ENCODE measurements at regions not wholly inside any gene's neighbourhood (a gene's known extent, or its start where the extent isn't known, plus 50 kb on each side); places are given as distances from the start of the nearest gene placed in this dataset.

DNA sequence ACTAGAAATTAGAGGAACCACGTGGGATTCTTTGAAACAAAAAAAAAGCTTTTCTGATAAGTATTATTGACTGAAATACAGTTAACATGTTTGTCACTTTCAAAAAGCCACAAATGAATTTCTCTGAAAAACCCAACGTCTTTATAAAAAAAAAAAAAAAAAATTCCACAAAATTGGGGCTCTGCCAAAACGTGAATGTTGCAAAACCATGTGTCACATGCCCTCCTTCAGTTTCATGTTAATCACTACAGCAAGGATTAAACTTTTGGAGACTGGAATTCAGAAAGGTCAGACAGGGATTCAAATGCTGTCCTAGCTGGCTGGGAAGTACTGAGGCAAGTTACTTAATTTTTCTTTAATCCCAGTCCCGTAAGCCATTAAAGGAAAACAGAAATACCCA lies 278.0 kb upstream of the KLF14 start:
- no peak for DNase-seq
- intact Hi-C loops (cut with DNase I; ENCODE audit: low total_unique reads): no loop called here

DNA sequence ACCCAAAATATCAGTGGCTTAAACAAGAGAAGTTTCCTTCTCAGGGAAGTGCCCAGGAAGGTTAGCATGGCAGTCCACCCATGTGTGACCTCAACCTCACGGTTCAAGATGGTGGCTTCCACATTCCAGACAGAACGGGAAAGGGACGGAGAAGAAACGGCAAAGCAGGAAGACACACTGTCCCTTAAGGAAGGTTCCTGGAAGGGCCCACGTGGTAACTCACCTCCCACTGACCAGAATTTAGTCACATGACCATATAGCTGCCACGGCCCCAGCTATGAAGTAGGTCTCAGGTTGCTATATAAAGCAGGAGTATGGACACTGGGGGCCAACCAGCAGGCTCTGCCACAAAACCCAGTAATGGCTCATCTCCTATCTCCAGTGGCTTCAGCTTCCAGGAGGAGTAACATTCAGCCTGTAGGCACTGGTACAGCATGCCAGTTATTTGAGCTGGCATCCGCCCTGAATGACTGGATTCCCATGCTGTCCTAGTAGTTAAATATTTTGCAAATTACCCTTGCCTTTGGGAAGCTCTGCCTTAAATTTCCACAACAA lies 278.5 kb upstream of the KLF14 start:
- WGBS, 2 donors: 76 to 89% methylated on average over 7 of the region's 7 CpGs
- intact Hi-C loops (cut with DNase I; ENCODE audit: low total_unique reads): no loop called here
- H3K4me1 ChIP-seq: peaks cover 45% of the 10 kb centered on the region

More for the DNA sequence above, 278.0 kb upstream of the KLF14 start:
- Histone ChIP-seq H3K27ac (peak overlapping the region; percentile 41 to 81), H3K4me3 (no peak overlapping the region), H3K9me3 (no peaks in the 10 kb centered on the region), H3K36me3 (ENCODE audit: low read depth, missing control alignments) (no peaks in the 10 kb centered on the region), H3K27me3 (no peaks in the 10 kb centered on the region), H3K4me1 (peaks cover 50% of the 10 kb centered on the region)
- WGBS, 2 donors: 20 to 40% methylated on average over 4 of the region's 4 CpGs
- TF ChIP-seq POLR2A (IDR thresholded peaks at IDR 0.05): no peak
- TF ChIP-seq, protein P1, sequence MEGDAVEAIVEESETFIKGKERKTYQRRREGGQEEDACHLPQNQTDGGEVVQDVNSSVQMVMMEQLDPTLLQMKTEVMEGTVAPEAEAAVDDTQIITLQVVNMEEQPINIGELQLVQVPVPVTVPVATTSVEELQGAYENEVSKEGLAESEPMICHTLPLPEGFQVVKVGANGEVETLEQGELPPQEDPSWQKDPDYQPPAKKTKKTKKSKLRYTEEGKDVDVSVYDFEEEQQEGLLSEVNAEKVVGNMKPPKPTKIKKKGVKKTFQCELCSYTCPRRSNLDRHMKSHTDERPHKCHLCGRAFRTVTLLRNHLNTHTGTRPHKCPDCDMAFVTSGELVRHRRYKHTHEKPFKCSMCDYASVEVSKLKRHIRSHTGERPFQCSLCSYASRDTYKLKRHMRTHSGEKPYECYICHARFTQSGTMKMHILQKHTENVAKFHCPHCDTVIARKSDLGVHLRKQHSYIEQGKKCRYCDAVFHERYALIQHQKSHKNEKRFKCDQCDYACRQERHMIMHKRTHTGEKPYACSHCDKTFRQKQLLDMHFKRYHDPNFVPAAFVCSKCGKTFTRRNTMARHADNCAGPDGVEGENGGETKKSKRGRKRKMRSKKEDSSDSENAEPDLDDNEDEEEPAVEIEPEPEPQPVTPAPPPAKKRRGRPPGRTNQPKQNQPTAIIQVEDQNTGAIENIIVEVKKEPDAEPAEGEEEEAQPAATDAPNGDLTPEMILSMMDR (IDR thresholded peaks at IDR 0.05): no peak

DNA sequence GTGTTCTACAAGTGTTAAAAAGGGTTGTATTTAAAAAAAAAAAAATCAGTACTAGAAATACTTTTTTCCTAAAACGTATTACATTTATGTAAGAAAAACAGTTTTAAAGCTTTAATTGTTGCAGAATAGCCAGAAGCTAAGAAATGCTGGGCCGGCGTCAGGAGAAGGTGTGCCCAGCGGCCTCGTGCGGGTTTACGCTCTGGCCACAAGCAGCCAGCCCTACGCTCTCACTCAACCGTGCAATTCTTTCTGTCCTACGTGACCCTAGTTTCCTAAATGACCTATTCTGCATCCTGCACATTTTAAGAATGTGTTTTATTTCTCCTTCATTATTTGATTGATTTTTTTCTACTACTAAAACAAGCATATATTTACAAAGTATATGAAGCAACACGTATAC lies 279.7 kb upstream of the KLF14 start:
- DNase-seq: no peak
- 79 to 80% methylated on average over 11 of the region's 11 CpGs for WGBS, 2 donors
- H3K4me1 ChIP-seq: peaks cover 45% of the 10 kb centered on the region
- no peaks in the 10 kb centered on the region for H3K27me3 ChIP-seq
- H3K9me3 ChIP-seq: no peaks in the 10 kb centered on the region
- H3K36me3 ChIP-seq (ENCODE audit: low read depth, missing control alignments): no peaks in the 10 kb centered on the region
- H3K27ac ChIP-seq: peak overlapping the region in 1 of 2 donors; percentile 44
- intact Hi-C loops (cut with DNase I; ENCODE audit: low total_unique reads): no loop called here
- TF ChIP-seq, protein P1 (IDR thresholded peaks at IDR 0.05): no peak
- TF ChIP-seq POLR2A (IDR thresholded peaks at IDR 0.05): no peak
- H3K4me3 ChIP-seq: no peak overlapping the region

More for the DNA sequence above, 278.5 kb upstream of the KLF14 start:
- no peak for TF ChIP-seq POLR2A (IDR thresholded peaks at IDR 0.05)
- TF ChIP-seq, protein P1 (IDR thresholded peaks at IDR 0.05): no peak
- Histone ChIP-seq H3K27me3 (no peaks in the 10 kb centered on the region), H3K27ac (peak overlapping the region; percentile 41 to 81), H3K9me3 (no peaks in the 10 kb centered on the region), H3K4me3 (no peak overlapping the region), H3K36me3 (ENCODE audit: low read depth, missing control alignments) (no peaks in the 10 kb centered on the region)
- no peak for DNase-seq

DNA sequence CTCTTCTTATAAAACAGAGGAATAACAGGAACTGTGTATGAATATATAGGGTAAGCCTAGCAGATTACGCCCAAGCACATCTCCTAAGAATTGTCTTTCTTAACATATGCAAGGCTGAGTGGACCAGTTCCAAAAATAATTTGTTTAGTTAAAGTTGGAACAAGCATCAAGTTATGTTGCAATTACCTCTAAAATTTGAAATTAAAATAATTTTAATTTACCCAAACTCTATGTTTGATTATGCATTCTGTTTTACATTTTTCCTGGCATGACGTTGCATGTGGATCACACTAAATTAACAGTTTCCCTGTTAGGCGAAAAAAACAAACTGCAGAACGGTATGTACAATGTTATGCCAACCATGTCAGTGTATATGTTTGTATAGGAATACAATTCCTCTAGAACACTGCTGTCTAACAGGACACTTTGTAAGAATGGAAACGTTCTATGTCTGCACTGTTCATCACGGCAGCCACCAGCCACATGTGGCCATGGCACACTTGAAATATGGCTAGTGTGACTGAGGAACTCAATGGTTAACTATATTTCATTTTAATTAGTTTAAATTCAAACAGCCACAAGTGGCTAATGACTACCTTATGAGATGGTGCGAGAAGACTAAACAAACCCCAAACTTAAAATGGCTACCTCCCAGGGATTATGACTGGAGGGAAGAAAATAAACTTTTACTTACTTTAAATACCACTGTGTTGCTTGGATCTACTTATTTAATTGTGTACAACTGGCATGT lies 281.1 kb upstream of the KLF14 start:
- Histone ChIP-seq H3K9me3 (no peaks in the 10 kb centered on the region), H3K27me3 (no peaks in the 10 kb centered on the region), H3K4me1 (peaks cover 37% of the 10 kb centered on the region), H3K36me3 (ENCODE audit: low read depth, missing control alignments) (no peaks in the 10 kb centered on the region), H3K4me3 (no peak overlapping the region), H3K27ac (no peak overlapping the region)
- intact Hi-C loops (cut with DNase I; ENCODE audit: low total_unique reads): no loop called here
- DNase-seq: no peak
- TF ChIP-seq, protein P1 (IDR thresholded peaks at IDR 0.05): no peak
- TF ChIP-seq POLR2A (IDR thresholded peaks at IDR 0.05): no peak
- 90 to 94% methylated on average over 7 of the region's 7 CpGs for WGBS, 2 donors

DNA sequence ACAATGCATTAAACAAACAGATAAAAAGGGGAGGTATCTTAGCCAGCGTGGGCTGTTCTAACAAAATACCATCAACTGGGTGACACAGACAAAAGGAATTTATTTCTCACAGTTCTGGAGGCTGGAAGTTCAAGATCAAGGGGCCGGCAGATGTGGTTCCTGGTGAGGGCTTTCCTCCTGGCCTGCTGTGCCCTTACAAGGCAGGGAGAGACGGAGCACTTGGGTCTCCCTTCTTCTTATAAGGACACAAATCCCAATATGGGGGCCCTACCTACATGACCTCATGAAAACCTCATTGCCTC lies 281.6 kb upstream of the KLF14 start:
- DNase-seq: no peak
- H3K4me3 ChIP-seq: no peak overlapping the region
- no peak for TF ChIP-seq POLR2A (IDR thresholded peaks at IDR 0.05)
- TF ChIP-seq, protein P1 (IDR thresholded peaks at IDR 0.05): no peak
- no peaks in the 10 kb centered on the region for H3K27me3 ChIP-seq
- no peaks in the 10 kb centered on the region for H3K36me3 ChIP-seq (ENCODE audit: low read depth, missing control alignments)
- 51% methylated on average over 3 of the region's 3 CpGs for WGBS, 2 donors
- intact Hi-C loops (cut with DNase I; ENCODE audit: low total_unique reads): no loop called here
- peaks cover 36% of the 10 kb centered on the region for H3K4me1 ChIP-seq
- no peak overlapping the region for H3K27ac ChIP-seq
- no peaks in the 10 kb centered on the region for H3K9me3 ChIP-seq

All from testis (tissue), 2 donors.